GM21423 (cell line): ENCODE measurements at regions not wholly inside any gene's neighbourhood (a gene's known extent, or its start where the extent isn't known, plus 50 kb on each side); places are given as distances from the start of the nearest gene placed in this dataset.
"Not testable (repeated sequence)": the region's sequence is repeated elsewhere in the genome, so short reads cannot be mapped to it uniquely, and the experiment has no call there.

Experiments used
- ATAC-seq: cut with Tn5 transposase; IDR thresholded peaks from one replicate; pipeline ENCODE4 v1.9.1; 2021; ENCODE audit warnings: mild to moderate bottlenecking, moderate library complexity; ENCODE audit not compliant: unreplicated experiment

- no peak for ATAC-seq
These were observed 500.1 kb downstream of the CCDC171 start for GRCh38 chr9:16052757-16053530.

- no peak for ATAC-seq
These were observed 504.7 kb downstream of the CCDC171 start for GRCh38 chr9:16057541-16057940.

GRCh38 chr9:16058131-16058549 lies 505.3 kb downstream of the CCDC171 start:
- ATAC-seq = peak; percentile 49

GRCh38 chr9:16060436-16061129 lies 507.7 kb downstream of the CCDC171 start:
- peak; percentile 46 for ATAC-seq

GRCh38 chr9:16062542-16063240 lies 509.8 kb downstream of the CCDC171 start:
- ATAC-seq = no peak

- no peak for ATAC-seq
These were observed 510.4 kb downstream of the CCDC171 start for GRCh38 chr9:16063241-16063591.

GRCh38 chr9:16064771-16065170 lies 511.9 kb downstream of the CCDC171 start:
- ATAC-seq = no peak

- not testable (repeated sequence) for ATAC-seq
These were observed 513.4 kb downstream of the CCDC171 start for GRCh38 chr9:16066201-16066600.

GRCh38 chr9:16068476-16068875 lies 515.6 kb downstream of the CCDC171 start:
- ATAC-seq = no peak

- no peak for ATAC-seq
These were observed 516.4 kb downstream of the CCDC171 start for GRCh38 chr9:16069249-16069648.

GRCh38 chr9:16069671-16070454 lies 517.0 kb downstream of the CCDC171 start:
- no peak for ATAC-seq

GRCh38 chr9:16070455-16071145 lies 517.8 kb downstream of the CCDC171 start:
- ATAC-seq = no peak

- ATAC-seq = no peak
These were observed 518.6 kb downstream of the CCDC171 start for GRCh38 chr9:16071400-16071799.

- ATAC-seq = no peak
These were observed 522.1 kb downstream of the CCDC171 start for GRCh38 chr9:16074963-16075362.

- no peak for ATAC-seq
These were observed 522.9 kb downstream of the CCDC171 start for GRCh38 chr9:16075696-16076095.

GRCh38 chr9:16076511-16076910 lies 523.7 kb downstream of the CCDC171 start:
- ATAC-seq = no peak

GRCh38 chr9:16082796-16083195 lies 530.0 kb downstream of the CCDC171 start:
- no peak for ATAC-seq

GRCh38 chr9:16085167-16085726 lies 532.4 kb downstream of the CCDC171 start:
- ATAC-seq = no peak

- no peak for ATAC-seq
These were observed 538.2 kb downstream of the CCDC171 start for GRCh38 chr9:16090907-16091629.
